Stimulated activated CD4-positive, alpha-beta T cell treated with anti-CD3 and anti-CD28 coated beads, Interleukin-2, amount 100 ng/mL, for 4 hours (primary cell): ENCODE measurements at regions not wholly inside any gene's neighbourhood (a gene's known extent, or its start where the extent isn't known, plus 50 kb on each side); places are given as distances from the start of the nearest gene placed in this dataset.
A peak's percentile ranks its signal among the peaks of the same experiment; 100 is the strongest.

ENCODE experiments used
- DNase-seq: peaks from one replicate; pipeline ENCODE4 v3.0.0-alpha.2; 2020; ENCODE audit warnings: low read depth

GRCh38 chr13:74389056-74389455 is 254.9 kb upstream of the KLF12 start:
- DNase-seq: no peak

- DNase-seq: no peak
These were observed 254.4 kb upstream of the KLF12 start for GRCh38 chr13:74388626-74389025.

- DNase-seq: no peak
These were observed 238.3 kb upstream of the KLF12 start for GRCh38 chr13:74372511-74372910.

GRCh38 chr13:74367193-74367592 is 233.0 kb upstream of the KLF12 start:
- no peak for DNase-seq

- no peak for DNase-seq
These were observed 227.1 kb upstream of the KLF12 start for GRCh38 chr13:74361274-74361673.

- DNase-seq: no peak
These were observed 212.8 kb upstream of the KLF12 start for GRCh38 chr13:74346960-74347359.

GRCh38 chr13:74338341-74338740 is 204.1 kb upstream of the KLF12 start:
- no peak for DNase-seq

- DNase-seq: no peak
These were observed 202.3 kb upstream of the KLF12 start for GRCh38 chr13:74336546-74336945.

- no peak for DNase-seq
These were observed 201.2 kb upstream of the KLF12 start for GRCh38 chr13:74335370-74335769.

- DNase-seq: no peak
These were observed 195.8 kb upstream of the KLF12 start for GRCh38 chr13:74329962-74330361.

GRCh38 chr13:74325106-74325505 is 190.9 kb upstream of the KLF12 start:
- no peak for DNase-seq

- DNase-seq: no peak
These were observed 190.1 kb upstream of the KLF12 start for GRCh38 chr13:74324338-74324737.

- no peak for DNase-seq
These were observed 188.4 kb upstream of the KLF12 start for GRCh38 chr13:74322562-74322961.

GRCh38 chr13:74320282-74320681 is 186.1 kb upstream of the KLF12 start:
- no peak for DNase-seq

GRCh38 chr13:74316547-74316946 is 182.3 kb upstream of the KLF12 start:
- no peak for DNase-seq

- DNase-seq: no peak
These were observed 172.3 kb upstream of the KLF12 start for GRCh38 chr13:74306496-74306895.

GRCh38 chr13:74305876-74306275 is 171.7 kb upstream of the KLF12 start:
- DNase-seq: no peak

- no peak for DNase-seq
These were observed 167.2 kb upstream of the KLF12 start for GRCh38 chr13:74301258-74301935.

- no peak for DNase-seq
These were observed 166.0 kb upstream of the KLF12 start for GRCh38 chr13:74300162-74300561.

- no peak for DNase-seq
These were observed 165.5 kb upstream of the KLF12 start for GRCh38 chr13:74299721-74300120.

GRCh38 chr13:74298923-74299322 is 164.7 kb upstream of the KLF12 start:
- DNase-seq: no peak

GRCh38 chr13:74289861-74290773 is 155.9 kb upstream of the KLF12 start:
- DNase-seq: peak; percentile 26

GRCh38 chr13:74289107-74289506 is 154.9 kb upstream of the KLF12 start:
- no peak for DNase-seq
